Transverse colon (tissue), 4 donors: ENCODE measurements at regions not wholly inside any gene's neighbourhood (a gene's known extent, or its start where the extent isn't known, plus 50 kb on each side); places are given as distances from the start of the nearest gene placed in this dataset.
"Not testable (repeated sequence)": the region's sequence is repeated elsewhere in the genome, so short reads cannot be mapped to it uniquely, and the experiment has no call there.

ENCODE experiments used
- DNase-seq: peaks from one replicate; pipeline ENCODE4 v3.0.0-alpha.2; 2019
- H3K27ac ChIP-seq, 4 donors: fragments of 200-600 bp; sonication (generic); 2 replicates each; pipeline ENCODE4 v1.5.1; 2016 to 2018; ENCODE audit warnings: inconsistent platforms in 4 of 4
- H3K27me3 ChIP-seq: fragments of 200-600 bp; sonication (generic); 2 replicates; pipeline ENCODE4 v1.5.1; 2017; ENCODE audit warnings: inconsistent platforms
- H3K36me3 ChIP-seq, 4 donors: fragments of 200-600 bp; sonication (generic); 2 replicates each; pipeline ENCODE4 v1.5.1; 2017 to 2019; ENCODE audit warnings: inconsistent platforms in 4 of 4
- H3K4me1 ChIP-seq, 4 donors: fragments of 200-600 bp; sonication (generic); 2 replicates each; pipeline ENCODE4 v1.5.1; 2017 to 2020; ENCODE audit warnings: inconsistent platforms in 4 of 4
- H3K4me3 ChIP-seq, 4 donors: fragments of 200-600 bp; sonication (generic); 1 replicate in 1 of 4; 2 replicates in 3 of 4; pipeline versions ENCODE4 v1.5.1 to v1.6.1; 2017 to 2019; ENCODE audit warnings: inconsistent platforms in 4 of 4
- H3K9me3 ChIP-seq, 2 donors: fragments of 200-600 bp; sonication (generic); 2 replicates each; pipeline ENCODE4 v1.5.1; 2017 to 2019; ENCODE audit warnings: inconsistent platforms in 2 of 2
- CTCF ChIP-seq, 5 experiments: fragments of 200-600 bp in 3 of 5; fragments of 450-650 bp in 2 of 5; sonication (generic) in 3 of 5; IDR thresholded peaks; 1 replicate in 2 of 5; 2 replicates in 3 of 5; pipeline ENCODE4 v1.5.1; 2016 to 2017; ENCODE audit warnings: antibody characterized with exemption in 5 of 5, inconsistent platforms in 3 of 5, mild to moderate bottlenecking in 2 of 5, moderate library complexity in 1 of 5
- EP300 ChIP-seq: sonication (generic); formaldehyde crosslinking; IDR thresholded peaks from one replicate; pipeline ENCODE4 v1.6.1; 2017; ENCODE audit warnings: antibody characterized with exemption, low read depth
- POLR2A ChIP-seq: fragments of 450-650 bp; IDR thresholded peaks from one replicate; pipeline ENCODE4 v1.6.1; 2016; ENCODE audit warnings: antibody characterized with exemption, mild to moderate bottlenecking, moderate library complexity
- POLR2AphosphoS5 ChIP-seq, 3 donors: sonication (generic); formaldehyde crosslinking; IDR thresholded peaks; one replicate each; pipeline ENCODE4 v1.6.1; 2016; ENCODE audit warnings: antibody characterized with exemption in 3 of 3
- WGBS, 2 donors: methylation state at CpG; one replicate each; pipeline ENCODE4 v1.1.5; 2018; ENCODE audit warnings: low coverage in 1 of 2; 5-methylcytosine and 5-hydroxymethylcytosine counted together
- in situ Hi-C, 4 donors: fragments of 200-750 bp; cut with MboI; loops; one replicate each; pipeline versions ENCODE4 v1.15.0 to v1.15.1; 2017; ENCODE audit warnings: low sequenced_read_pairs in 3 of 4, low pct_ligation_motif_present in 1 of 4, low pct_unique_long_range_greater_than_20kb in 1 of 4
- intact Hi-C: fragments of 100-400 bp; cut with DNase I; formaldehyde crosslinking; loops from one replicate; pipeline ENCODE4 v1.15.1; 2023; ENCODE audit warnings: low total_unique reads

- WGBS, 2 donors = 78 to 80% methylated on average over 6 of the region's 6 CpGs
- DNase-seq = no peak
- intact Hi-C loops = no loop called here
- Histone ChIP-seq H3K27me3 (no peaks in the 10 kb centered on the region), H3K27ac (no peak overlapping the region), H3K4me3 (no peak overlapping the region), H3K4me1 (no peaks in the 10 kb centered on the region), H3K36me3 (no peaks in the 10 kb centered on the region), H3K9me3 (no peaks in the 10 kb centered on the region)
- no peak for TF ChIP-seq POLR2AphosphoS5 (IDR thresholded peaks at IDR 0.05)
- TF ChIP-seq EP300 = no peak
- no peak for TF ChIP-seq CTCF (IDR thresholded peaks at IDR 0.05)
- TF ChIP-seq POLR2A = no peak
- in situ Hi-C loops = no loop called here
Measured at GRCh38 chr6:10174761-10175160, 240.1 kb downstream of the TFAP2A start.

- H3K4me3 ChIP-seq = no peak overlapping the region
- 73 to 88% methylated on average over 3 of the region's 3 CpGs for WGBS, 2 donors
- no peak for TF ChIP-seq POLR2AphosphoS5 (IDR thresholded peaks at IDR 0.05)
- TF ChIP-seq POLR2A = no peak
- TF ChIP-seq CTCF (IDR thresholded peaks at IDR 0.05) = no peak
- no peak for TF ChIP-seq EP300
Measured at GRCh38 chr6:10174056-10174455, 240.8 kb downstream of the TFAP2A start.

GRCh38 chr6:10171706-10172105 lies 243.2 kb downstream of the TFAP2A start:
- H3K27ac ChIP-seq, H3K4me1 ChIP-seq, DNase-seq, intact Hi-C loops, H3K36me3 ChIP-seq, H3K4me3 ChIP-seq, H3K27me3 ChIP-seq, H3K9me3 ChIP-seq, in situ Hi-C loops: not testable (repeated sequence)
- 92% methylated on average over 26 of the region's 29 CpGs; no CpG with 5 or more reads in 1 of the 2 donors for WGBS, 2 donors

More at GRCh38 chr6:10174056-10174455, 240.8 kb downstream of the TFAP2A start:
- Histone ChIP-seq H3K4me1 (no peaks in the 10 kb centered on the region), H3K27ac (no peak overlapping the region), H3K36me3 (no peaks in the 10 kb centered on the region), H3K27me3 (no peaks in the 10 kb centered on the region), H3K9me3 (no peaks in the 10 kb centered on the region)
- intact Hi-C loops = no loop called here
- DNase-seq = no peak
- in situ Hi-C loops = no loop called here

- H3K27me3 ChIP-seq = no peaks in the 10 kb centered on the region
- H3K9me3 ChIP-seq = no peaks in the 10 kb centered on the region
- no peaks in the 10 kb centered on the region for H3K36me3 ChIP-seq
- DNase-seq = no peak
- H3K27ac ChIP-seq = no peak overlapping the region
- 40 to 62% methylated on average over 5 of the region's 5 CpGs for WGBS, 2 donors
- H3K4me3 ChIP-seq = no peak overlapping the region
- intact Hi-C loops = no loop called here
- TF ChIP-seq POLR2A (no peak), POLR2AphosphoS5 (IDR thresholded peaks at IDR 0.05) (no peak), CTCF (IDR thresholded peaks at IDR 0.05) (no peak), EP300 (no peak)
- no peaks in the 10 kb centered on the region for H3K4me1 ChIP-seq
- in situ Hi-C loops = no loop called here
Measured at GRCh38 chr6:10170816-10171215, 244.1 kb downstream of the TFAP2A start.

GRCh38 chr6:10166031-10166430 lies 248.8 kb downstream of the TFAP2A start:
- Histone ChIP-seq H3K4me3 (no peak overlapping the region), H3K36me3 (no peaks in the 10 kb centered on the region), H3K27me3 (no peaks in the 10 kb centered on the region), H3K9me3 (no peaks in the 10 kb centered on the region), H3K4me1 (no peaks in the 10 kb centered on the region), H3K27ac (no peak overlapping the region)
- DNase-seq = no peak
- no peak for TF ChIP-seq EP300
- intact Hi-C loops (no loop called here), in situ Hi-C loops (no loop called here)
- 84 to 90% methylated on average over 4 to 5 of the region's 5 CpGs for WGBS, 2 donors
